NCI-H2029 (cell line): ENCODE measurements at regions not wholly inside any gene's neighbourhood (a gene's known extent, or its start where the extent isn't known, plus 50 kb on each side); places are given as distances from the start of the nearest gene placed in this dataset.
"Not testable (repeated sequence)": the region's sequence is repeated elsewhere in the genome, so short reads cannot be mapped to it uniquely, and the experiment has no call there.

Experiments used
- DNase-seq: peaks from one replicate; lab custom pipeline; 2025; lab: John Stamatoyannopoulos, UW

DNA sequence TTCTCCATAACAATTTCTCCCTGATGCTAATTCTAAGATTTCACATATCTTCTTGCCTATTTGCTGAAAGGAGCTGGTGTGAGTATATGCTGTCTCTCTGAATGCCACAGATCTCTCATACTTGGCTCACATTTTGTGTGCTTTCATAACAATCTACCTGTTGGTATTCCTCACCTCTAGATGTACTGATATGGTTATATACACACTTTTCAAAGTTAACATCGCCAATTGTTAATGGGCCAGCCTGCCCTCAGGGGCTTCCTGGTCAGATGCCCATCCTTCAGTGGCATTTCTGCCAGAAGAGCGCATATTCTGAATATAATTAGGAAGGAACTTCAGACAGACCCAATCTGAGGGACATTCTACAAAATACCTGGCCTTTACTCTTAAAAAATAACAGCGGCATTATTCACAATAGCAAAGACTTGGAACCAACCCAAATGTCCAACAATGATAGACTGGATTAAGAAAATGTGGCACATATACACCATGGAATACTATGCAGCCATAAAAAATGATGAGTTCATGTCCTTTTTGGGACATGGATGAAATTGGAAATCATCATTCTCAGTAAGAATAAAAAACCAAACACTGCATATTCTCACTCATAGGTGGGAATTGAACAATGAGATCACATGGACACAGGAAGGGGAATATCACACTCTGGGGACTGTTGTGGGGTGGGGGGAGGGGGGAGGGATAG is 123.9 kb upstream of the FAT1 start:
- not testable (repeated sequence) for DNase-seq

DNA sequence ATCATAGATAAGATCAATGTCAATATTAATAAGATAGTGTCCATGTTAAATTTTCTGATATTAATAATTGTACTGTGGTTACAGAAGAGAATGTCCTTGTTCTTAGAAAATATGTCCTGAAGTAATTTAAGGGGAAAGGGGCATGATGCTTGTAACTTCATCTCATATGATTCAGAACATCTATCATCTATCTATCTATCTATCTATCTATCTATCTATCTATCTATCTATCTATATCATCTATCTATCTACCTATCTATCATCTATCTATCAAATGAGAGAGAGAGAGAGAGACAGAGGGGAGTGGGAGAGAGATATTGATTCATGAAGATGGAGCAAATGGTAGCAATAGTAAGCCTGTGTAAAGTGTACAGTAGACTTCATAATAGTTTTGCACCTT is 124.8 kb upstream of the FAT1 start:
- DNase-seq, result no peak

DNA sequence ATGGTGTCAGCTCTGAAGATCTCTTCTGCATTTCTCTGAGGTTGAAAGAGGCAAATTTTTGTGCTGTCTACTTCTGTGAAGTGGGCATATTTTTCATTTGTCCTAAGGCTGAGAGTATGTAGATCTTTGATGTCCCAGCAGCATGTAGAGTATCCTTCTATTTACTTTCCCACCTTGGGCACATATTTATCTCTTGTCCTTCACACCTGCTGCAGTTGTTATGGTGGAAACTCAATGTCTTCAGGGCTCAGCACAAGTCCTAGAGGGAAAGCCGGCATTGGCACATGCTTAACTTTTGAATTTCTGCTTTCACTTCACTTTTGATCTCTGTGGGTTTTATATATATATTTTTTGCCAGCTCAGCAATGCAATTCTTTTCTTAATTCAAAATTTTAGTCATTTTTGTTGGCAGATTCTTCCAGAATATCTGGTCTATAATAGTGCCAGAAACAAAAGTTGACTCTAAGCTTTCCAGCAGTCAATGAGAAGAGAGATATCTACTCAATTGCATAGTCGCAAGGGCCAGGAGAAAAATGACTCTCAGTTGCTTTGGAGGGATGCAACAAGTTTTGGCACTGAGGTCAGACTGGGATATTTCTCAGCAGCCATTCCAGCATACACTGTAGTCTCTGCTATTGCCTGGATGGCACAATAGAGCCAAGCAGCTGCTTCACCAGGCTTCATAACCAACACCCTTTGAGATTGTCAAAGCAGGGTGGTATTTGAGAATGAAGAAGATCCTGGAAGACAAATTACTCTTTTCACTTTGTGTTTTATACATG is 127.8 kb upstream of the FAT1 start:
- DNase-seq, result no peak

DNA sequence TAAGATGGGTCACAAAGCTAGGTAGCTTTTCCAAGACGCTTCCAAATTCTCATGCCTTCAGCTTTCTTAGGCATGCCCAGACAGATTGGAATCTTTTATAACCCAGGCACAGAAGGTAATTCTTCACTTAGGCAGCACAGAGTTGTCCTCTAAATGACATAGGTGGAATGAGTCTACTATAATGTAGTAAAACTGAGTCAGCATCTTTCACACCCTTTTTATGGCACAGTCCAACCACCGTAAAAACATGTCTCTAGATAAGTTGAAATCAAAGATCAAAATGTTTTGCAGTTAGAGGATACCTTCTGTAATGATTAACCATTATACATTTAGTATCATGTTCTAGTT is 128.4 kb upstream of the FAT1 start:
- no peak for DNase-seq

DNA sequence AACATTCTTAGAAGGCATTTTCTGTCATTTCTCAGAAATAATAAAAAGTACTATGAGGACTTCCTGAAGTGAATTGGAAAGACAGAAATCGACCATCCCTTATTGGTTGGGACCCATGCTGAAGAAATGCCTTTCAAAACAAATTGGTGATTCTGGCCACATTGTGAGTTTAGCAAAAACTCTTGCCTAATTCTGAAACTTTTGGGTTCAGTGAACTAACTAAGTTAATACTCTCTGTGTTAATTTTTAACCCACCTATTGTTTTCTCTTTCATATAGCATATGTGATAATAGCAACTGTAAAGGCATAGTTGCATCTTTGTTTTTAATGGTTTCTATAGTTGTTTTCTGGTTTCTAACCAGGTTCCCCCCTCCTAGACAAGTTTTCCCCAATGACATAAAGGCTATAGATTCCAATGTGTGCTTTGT is 129.3 kb upstream of the FAT1 start:
- DNase-seq, result no peak

DNA sequence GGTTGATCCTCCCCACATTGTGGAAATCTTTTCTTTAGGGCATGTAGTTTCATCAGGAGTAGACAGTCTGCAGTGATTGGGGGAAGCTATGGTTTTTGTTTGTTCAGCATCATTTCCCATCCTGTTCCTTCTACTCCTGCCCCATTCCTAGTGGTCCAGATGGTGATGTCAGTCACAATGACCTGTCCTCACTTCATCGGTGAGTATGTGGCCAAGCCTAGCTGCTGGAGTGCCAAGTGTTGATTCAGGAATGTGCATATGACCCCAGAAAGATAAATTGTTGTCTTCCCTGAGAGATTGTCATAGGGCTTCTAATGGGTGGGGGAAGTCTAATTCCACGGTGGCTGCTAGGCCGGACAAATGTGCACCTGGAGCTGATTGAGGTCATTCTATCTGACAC is 130.6 kb upstream of the FAT1 start:
- no peak for DNase-seq

DNA sequence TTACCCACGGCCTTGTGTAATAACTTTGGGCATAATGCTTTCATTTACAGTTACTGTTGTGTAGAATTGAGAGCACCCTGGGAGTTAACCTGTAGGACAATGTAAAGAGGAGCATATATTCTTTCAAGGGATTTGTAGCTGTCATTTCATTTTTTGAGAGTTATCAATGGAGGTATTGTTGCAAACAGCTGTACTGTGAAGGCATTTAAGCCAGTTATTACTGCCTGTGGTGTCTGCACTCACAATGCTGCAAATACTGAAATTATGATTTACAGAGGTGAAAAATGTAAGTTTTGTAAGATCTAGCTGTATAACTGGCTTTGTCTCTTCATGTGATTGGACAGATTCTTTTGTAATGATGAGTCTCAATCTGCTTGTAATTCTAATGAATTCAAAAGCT is 131.5 kb upstream of the FAT1 start:
- DNase-seq, result no peak

DNA sequence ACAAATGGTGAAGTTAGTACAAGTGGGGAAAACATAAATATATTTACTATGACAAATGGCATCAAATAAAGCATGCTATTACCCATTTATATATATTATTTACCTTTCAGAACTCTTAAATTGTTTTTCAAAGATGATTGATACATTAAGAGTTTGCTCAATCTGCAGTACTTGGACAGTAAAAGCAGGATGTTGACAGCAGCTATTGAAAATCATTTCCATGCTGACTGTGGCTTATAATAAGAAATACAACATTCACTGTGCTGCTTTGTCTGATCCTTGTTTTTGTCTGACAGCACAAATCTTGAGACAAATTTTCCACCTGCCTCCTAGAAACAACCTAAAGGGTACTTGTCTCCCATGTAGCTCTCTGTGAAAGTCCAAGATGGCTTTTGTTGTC is 134.1 kb upstream of the FAT1 start:
- no peak for DNase-seq

DNA sequence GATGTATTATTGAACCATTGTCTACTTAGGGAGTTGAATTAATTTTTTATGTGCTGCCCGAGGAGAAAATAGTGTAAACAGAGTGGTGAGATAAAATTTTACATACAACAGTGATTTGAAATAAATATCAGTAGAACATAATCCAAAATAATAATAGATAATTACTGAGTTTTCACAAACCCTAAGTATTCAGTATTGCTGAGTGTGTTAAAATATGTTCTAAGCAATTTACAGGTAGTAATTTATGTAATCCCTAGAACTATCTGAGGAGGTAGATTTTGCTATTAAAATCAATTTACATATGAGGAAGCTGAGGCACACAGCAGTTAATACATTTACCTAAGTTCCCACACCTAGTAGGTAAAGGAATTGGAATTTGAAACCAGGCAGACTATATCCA is 134.7 kb upstream of the FAT1 start:
- no peak for DNase-seq

DNA sequence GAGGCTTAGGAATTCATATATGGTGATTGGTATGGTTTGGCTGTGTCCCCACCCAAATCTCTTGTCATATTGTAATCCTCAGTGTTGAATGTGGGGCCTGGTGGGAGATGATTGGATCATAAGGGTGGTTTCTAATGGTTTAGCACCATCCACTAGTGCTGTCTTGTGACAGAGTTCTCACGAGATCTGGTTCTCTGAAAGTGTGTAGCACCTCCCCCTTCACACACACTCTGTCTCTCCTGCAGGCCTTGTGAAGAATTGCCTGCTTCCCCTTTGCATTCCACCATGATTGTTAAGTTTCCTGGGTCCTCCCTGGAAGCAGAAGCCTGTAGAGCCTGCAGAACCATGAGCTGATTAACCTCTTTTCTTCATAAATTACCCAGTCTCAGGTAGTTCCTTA is 135.8 kb upstream of the FAT1 start:
- no peak for DNase-seq

DNA sequence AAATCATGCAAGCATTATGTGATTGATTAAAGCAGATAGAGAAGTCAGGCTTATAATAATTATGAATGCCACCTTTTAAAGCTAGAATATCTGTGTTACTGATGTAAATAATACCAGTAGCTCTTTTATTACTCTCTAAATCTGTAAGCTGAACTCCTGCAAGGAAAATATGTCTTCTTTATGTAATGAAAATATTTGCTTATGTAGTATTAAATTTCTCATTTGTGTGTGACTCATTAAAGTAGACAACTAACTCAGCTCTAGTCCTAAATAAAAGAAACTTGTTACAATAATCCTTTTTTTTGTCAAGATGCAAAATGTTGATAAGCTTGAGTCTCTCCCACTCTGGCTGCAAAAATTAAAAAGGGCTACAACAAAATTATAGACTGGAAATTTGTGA is 137.7 kb upstream of the FAT1 start:
- DNase-seq, result no peak

DNA sequence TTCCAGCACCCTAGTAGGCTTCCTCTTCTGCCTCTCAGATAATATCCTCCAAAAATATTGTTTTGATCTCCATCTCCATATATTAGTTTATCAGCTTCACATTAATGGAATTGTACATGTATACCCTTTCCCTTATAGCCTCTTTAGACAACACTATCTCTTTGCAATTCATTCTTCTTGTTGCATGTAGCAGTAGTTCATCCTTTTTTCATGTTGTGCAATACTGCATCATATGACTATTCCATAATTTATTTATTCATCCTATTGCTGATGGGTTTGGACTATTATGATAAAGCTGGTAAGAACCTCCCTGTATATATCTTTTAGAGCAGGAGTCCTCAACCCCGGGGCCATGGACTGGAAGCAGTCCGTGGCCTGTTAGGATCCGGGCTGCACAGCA is 148.2 kb upstream of the FAT1 start:
- DNase-seq, result no peak

DNA sequence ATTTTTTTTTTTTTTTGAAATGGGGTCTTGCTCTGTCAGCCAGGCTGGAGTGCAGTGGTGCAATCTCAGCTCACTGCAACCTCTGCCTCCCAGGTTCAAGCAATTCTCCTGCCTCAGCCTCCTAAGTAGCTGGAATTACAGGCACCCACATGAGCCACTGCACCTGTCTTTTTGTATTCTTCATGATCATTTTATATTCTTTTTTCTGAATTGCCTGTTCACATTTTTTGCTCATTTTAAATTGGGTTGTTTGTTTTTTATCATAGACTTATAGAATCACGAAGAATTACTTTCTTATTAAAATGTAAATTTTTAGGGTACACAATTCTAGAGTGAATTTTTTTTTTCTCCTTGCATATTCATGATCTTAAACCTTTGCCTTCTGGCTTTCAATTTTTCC is 149.4 kb upstream of the FAT1 start:
- not testable (repeated sequence) for DNase-seq

DNA sequence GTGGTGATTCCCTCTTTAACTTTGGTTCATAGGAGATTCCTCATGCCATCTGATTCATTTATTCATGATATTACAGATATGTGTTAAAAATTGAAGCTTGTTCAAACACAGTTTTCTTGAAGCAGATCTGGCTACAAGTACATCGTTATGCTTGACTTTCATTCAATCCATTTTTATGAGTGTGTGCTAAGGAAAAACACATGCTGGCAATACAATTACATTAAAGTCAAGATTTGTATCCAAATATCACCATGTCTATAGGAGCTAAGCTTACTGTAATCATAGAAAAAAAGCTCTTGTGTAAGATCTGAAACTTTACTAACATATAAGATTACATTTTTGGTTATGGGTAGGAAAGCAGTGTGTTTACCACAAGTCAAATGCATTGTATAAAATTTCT is 151.8 kb upstream of the FAT1 start:
- no peak for DNase-seq

DNA sequence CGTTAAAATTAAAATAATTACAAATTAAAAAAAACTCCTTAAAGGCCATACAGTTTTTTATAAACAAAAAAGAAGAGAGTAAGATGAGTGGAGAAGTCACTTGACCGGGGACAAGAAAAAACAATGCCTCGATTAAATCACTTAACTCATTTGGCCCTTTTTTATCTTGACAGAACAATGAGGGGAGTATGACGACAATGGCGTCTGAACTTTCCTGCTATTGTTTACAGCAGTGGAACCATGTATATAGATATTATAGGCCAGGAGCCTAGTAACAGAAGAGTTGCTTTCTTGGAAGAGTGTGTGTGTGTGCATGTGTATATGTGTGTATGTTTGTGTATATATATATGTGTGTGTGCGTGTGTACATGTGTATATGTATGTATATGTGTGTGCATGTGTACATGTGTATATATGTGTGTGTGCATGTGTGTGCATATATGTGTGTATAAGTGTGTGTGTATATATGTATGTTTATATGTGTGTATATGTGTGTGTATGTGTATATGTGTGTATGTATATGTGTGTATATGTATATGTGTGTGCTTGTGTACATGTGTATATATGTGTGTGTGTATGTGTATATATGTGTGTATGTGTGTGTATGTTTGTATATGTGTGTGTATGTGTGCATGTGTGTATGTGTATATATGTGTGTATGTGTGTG is 153.4 kb upstream of the FAT1 start:
- no peak for DNase-seq

DNA sequence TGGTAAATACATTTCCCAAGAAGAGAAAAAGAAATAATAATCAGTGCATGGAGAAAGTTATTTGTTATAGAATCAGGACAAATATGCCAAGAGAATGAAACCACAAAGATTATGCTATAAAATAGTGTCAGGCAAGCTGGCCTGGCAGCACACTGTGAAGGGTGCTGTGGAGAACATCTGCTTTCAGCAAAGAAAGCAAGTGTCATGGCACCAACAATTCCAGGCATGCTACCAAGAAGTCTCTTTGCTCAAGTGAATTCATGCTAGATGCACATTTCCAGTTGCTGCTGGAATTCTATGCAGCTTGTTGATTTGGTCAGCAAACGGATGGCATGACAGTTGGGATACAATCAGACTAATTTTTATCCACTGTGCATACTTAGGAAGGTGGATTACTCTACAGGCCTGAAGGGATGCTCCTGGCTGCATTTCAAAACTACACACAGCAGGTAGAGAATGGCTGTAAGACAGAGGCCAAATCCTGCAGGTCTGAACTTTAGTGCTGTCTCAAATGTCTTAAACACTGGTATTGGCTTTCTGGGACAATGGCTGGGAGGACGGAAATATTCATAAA is 154.6 kb upstream of the FAT1 start:
- DNase-seq, result no peak

DNA sequence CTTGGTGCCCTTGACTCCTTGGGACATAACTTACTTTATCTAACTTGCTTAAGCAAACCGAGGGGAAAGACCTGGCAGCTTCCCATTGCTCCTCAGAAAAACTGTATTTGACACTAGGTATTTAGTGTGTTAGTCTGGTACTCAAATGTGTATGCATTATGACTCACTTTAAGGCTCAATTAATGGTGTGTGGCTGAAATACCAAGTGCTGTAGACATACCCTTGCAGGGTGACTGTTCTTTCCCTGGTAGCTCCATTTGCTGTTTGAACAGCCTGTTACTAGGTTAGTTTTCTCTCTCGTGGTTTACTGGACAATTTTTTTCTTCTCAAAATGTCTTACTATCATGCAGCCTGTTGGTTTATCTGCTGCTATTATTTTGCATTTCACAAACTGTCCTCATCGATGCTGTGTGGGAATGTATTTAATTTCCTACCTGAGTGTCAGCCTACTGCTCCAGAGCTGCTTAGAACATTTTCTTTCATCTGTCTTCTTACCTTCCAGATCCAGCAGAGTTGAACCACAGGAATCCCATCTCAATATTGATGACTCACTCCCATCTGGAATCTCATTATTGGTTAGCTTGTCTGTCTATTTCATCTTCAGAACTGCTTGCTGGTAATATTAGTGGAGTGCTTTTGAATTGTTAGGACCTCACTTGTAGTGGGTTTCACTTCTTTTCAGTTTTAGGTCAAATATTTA is 158.0 kb upstream of the FAT1 start:
- DNase-seq, result no peak

DNA sequence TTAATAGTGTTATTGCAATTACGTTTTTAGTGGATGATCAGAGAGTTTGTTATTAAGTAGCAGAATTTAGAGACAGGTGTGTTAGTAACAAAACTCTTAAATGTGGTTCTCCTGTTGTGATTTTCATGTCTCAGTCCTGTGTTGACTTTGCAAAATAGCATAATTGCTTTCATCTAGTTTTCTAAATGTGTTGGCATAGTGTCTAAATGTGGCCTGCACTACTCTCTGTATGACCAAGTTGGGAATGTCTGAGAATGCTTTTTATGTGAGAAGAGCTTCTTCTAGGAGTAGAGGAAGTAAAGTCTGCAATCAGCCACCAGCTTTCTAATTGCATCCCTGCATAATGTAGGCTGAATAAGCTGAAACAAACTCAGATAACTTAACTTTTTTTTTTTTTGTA is 158.6 kb upstream of the FAT1 start:
- no peak for DNase-seq

DNA sequence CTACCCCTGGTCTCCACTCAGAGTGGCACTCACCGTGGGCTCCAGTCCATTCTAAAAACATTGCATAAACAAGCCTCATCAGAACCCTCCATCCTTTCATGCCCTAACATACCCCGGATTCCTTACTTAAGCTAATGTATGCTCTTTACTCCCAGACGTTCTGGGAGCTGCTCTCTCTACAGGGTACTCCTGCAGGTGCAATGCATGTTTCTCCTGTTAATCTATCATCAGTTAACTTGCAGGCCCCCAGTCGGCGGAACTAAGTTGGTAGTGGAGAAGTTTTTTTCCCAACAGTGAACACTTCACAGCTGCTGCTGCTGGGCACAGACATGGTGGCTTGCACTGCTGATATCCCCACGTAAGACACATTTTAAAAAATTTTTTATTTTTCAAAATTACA is 161.6 kb upstream of the FAT1 start:
- DNase-seq, result no peak

DNA sequence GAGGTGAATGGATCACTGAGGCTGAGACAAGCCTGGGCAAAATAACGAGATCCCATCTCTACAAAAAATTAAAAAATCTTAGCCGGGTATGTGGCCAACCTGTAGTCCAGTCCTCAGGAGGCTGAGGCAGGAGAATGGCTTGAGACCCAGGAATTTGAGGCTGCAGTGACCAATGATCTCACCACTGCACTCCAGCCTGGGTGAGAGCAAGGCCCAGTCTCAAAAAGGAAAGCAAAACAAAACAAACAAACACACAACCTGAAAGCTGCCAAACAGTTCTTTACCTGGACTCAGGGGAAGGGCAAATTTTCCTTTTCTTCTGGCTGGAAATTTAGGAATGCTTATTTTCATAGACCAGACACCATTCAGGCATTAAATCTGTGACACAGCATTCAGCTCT is 163.1 kb upstream of the FAT1 start:
- no peak for DNase-seq

DNA sequence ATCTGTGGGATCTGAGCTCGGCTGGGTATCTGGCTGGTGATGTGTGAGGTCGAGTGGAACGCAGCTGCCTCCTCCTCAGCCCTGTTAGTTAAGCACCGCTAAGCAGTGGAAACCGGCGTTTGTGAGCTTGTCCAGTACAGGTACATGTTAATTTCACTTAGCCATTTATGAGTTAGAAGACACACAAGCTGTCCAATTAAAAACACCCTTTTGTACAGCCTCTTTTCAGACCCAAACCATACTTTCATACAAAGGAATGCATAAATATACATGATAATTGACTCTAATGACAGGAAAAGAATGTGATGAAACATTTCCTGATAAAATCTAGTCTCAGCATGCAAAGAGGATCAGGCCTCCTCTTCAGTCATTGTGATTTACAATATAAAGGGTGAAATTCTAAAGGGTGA is 163.6 kb upstream of the FAT1 start:
- DNase-seq, result no peak

DNA sequence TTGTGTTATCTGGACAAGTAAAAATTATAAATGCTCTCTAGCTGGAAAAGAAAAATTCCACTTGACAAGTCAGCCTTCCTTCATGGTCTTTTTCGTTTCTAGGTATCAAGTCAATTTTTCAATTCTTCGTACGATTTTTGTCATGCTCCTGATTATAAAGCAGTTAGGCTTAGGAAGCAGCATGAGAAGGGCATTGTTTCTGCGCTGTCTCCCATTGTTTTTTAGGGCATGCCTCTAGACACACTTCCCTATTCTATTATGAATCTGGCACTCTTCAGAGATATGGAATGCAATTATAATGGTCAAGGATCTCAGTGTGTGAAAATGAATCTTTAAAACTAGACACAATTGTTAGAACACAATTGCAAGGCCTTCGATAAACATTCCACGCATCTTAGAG is 164.1 kb upstream of the FAT1 start:
- no peak for DNase-seq
